ENCODE measurements at regions not wholly inside any gene's neighbourhood (a gene's known extent, or its start where the extent isn't known, plus 50 kb on each side); places are given as distances from the start of the nearest gene placed in this dataset.

DNA sequence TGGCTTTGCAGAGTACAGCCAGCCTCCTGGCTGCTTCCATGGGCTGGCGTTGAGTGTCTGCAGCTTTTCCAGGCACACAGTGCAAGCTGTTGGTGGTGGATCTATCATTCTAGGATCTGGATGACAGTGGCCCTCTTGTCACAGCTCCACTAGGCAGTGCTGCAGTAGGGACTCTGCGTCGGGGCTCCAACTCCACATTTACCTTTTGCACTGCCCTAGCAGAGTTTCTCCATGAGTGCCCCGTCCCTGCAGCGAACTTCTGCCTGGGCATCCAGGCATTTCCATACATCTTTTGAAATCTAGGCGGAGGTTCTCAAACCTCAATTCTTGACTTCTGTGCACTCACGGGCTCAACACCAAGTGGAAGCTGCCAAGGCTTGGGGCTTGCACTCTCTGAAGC lies 1697.3 kb upstream of the MIR17HG start:
- no peak overlapping the region for H3K4me3 ChIP-seq (ENCODE audit: low read depth, low read length)

DNA sequence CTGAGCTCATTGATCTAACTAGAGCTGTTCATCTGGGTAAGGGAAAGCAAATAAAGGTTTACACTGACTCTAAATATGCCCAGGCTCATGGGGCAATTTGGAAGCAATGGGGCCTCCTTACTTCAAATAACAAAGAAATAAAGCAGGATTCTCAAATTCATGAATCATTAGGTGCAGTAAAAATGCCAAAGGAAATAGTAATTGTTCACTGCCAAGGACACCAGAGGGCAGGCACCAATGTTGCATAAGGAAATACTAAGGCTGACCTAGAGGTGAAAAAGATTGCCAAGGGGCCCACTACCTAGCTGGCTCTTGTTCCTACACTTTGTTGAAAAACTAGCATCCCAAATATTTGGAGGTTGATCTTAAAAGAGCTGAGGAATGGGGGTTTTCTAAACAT lies 1686.7 kb upstream of the MIR17HG start:
- no peak overlapping the region for H3K4me3 ChIP-seq (ENCODE audit: low read depth, low read length)

DNA sequence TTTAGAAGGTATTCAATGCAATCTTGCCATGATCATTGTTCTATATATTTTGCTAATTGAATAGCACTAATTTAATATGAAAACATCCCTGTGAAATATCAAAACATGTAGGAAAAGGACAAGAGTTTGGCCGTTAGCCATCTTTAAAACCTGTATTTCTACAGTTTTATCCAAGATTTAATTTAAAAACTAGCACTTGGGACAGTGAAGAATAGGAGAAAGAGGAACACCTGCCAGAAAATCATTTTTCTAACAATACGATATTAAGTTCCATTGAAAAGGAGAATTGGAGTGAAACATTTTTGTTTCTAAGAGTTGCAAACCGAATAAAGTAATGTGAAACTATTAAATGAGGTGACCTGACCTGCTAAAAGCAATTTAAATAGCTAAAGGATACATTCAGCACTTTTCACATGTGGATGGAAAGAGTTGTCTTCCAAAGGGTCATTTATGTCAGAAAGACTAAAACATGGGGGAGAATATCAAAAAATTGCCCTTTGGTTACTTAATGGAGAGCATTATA lies 1673.6 kb upstream of the MIR17HG start:
- no peak overlapping the region for H3K4me3 ChIP-seq (ENCODE audit: low read depth, low read length)

DNA sequence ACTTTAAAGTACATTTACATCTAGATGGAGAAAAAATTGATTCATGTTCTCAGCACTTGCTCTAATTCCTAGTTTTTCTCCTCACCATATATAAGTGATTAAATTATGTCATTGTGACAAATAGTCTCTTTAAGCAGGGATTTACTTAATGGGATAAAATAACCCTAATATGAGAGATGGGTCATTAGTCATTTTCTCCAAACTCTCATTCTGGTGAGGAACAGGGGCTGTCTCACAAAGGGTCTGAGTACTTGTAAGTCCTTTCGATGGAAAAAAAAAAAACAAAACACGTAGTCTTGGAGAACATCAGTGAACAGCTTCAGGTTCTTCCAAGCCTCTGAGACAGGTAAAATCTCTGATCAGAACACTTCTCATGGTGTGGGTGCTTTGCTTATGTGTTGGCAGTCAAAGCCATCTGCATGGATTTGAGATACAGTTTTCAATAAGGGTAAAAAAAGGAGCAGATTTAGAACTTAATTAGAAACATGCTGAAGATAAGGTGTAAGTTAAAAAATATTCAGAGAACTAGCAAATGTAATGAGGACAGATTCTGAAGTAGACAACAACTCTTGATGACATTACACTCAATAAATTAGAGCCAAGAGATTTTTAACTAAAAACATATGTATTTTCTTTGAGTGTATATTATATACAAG lies 1668.9 kb upstream of the MIR17HG start:
- H3K4me3 ChIP-seq (ENCODE audit: low read depth, low read length) = no peak overlapping the region

DNA sequence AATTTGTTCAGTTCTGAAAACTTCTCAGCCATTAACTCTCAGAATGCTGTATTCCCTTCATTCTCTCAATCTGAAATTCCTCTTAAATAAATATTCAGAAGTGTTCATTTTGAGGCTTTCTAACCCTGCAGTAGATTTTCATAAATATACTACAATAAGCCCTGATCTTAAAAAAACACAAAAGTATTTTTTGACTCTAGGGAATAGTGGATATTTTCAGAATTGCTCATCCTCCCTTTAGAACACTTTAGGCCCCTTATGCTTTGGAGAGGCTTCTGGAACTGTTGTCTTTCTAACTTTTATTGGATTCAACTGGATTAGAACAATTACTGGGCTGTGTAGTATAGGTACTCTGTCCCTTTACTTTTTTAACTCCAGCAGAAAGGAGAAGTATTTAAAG lies 1662.6 kb upstream of the MIR17HG start:
- H3K4me3 ChIP-seq (ENCODE audit: low read depth, low read length) = no peak overlapping the region

DNA sequence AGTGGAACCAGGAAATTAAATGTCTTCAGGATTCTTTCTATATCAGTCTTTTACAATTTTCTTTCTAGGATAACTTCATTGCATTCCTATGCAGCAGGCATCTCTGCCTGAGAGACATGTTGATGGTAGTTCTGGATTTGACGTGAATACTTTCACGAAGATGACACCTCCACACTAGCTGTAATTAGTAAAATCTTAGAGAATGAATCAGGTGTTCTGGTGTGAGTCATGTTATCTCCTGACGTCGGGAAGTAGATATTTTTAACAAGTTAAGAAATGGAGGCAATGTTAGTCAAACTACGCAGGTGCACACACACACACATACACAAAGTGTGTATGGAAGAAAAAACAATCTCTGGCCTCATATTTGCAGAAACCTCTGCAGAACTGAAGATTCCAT lies 1661.3 kb upstream of the MIR17HG start:
- H3K4me3 ChIP-seq (ENCODE audit: low read depth, low read length) = no peak overlapping the region

DNA sequence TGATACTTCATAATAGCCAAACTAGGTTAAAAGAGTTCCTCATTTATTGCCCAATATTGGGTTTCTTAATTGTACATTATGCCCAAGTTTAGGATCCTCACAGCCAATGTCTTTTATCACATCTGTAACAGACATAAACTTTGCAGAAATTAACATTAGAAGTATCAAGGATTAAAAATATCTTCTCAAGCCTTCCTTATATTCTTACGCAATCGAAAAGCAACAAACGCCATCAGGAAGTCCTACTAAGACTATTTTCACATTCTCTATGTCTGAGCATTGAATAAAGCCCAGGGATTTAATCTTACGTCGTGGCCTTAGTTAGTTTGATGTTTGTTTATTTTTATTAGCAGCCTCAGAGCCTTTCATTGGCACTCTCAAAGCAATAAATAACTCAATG lies 1660.4 kb upstream of the MIR17HG start:
- H3K4me3 ChIP-seq (ENCODE audit: low read depth, low read length) = no peak overlapping the region

DNA sequence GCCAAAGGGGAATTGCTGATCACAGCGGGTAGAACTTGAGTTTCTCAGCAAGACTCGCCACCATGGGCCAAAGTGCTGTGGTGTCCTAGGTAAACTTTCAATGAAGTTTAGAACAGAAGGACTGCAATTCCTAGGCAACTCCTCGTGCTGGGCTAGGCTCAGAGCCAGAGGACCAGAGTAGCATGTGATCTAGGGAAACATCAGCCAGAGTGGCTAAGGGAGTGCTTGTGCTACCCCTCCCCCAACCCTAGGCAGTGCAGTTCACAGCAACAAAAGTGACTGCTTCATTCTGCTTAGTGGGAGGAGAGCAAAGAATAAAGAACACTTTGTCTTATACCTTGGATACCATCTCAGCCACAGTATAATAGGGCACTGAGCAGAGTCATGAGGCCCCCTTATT lies 1658.6 kb upstream of the MIR17HG start:
- no peak overlapping the region for H3K4me3 ChIP-seq (ENCODE audit: low read depth, low read length)

DNA sequence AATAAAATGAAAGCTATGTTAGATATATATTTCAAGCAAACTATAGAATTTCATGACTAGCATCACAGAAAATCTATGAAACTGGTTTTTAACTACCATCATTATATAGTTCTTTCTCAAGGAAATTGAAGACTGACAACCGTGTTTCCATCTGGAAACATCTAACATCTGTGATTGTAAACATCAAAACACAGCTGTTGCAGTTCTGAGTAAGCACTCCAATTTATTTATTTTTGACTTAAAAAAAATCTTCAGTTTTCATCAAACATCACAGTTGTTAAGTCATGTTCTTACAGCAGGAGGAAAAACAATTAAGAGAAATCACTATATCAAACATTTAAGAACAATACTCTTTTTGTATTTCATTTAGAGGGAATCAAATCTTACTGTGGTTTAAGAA lies 1653.0 kb upstream of the MIR17HG start:
- no peak overlapping the region for H3K4me3 ChIP-seq (ENCODE audit: low read depth, low read length)

DNA sequence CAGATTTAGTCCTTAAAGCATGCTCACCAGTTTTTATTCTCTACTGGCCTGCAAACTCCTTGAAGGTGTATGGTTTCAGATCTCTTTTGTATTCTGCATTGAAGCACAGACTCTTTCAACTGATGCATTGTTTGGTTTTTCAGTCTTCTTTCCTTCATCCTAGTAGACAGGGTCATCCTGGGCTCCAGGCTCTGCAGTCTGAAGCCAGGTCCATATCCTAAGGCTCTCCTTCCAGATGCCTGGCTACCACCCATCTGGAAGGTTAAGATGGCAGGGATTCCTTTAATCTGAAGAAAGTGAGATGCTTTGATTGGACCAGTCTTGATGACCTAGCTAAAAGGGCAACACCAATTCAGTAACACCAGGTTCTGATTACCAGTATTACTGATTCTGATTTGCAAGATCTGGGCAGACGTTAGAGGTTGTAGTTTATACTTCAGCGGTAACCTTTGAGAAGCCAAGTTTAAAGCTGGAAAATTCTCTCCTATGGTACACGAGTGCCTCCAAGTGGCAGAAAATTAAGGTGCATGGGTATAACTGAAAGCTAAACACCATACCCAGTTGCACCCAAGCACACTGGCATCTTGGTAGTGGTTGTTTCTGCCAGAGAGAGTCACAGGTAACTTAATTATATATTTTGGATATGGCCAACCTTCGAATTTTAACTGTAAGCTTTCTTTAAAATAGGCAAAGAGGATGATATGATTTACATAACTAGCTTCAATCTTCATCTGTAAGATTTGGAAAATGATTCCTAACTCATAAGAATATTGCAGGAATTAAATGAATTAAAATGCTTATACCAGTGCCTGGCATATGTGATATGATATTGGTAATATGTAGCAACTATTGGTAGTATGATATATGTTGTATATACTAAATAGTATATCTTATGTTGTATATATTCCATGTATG lies 1651.9 kb upstream of the MIR17HG start:
- no peak overlapping the region for H3K4me3 ChIP-seq (ENCODE audit: low read depth, low read length)

DNA sequence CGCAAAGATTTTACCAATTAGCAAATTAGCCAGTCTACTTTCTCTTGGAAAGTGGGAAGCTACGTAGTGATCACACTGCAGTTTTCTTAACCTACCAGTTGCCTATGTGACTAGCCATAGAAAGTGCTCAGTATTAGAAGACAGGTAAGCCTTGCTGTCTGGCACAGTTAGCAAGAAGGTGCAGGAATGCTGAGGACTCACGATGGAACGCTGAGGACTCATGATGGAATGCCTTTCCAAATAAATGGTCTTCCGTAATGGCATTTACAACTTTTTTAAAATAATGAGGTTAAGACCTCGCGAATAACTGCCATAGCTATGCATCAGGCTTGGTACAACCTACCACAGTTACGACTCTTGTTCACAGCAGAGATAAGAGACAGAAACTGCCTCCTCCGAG lies 1645.6 kb upstream of the MIR17HG start:
- no peak overlapping the region for H3K4me3 ChIP-seq (ENCODE audit: low read depth, low read length)

DNA sequence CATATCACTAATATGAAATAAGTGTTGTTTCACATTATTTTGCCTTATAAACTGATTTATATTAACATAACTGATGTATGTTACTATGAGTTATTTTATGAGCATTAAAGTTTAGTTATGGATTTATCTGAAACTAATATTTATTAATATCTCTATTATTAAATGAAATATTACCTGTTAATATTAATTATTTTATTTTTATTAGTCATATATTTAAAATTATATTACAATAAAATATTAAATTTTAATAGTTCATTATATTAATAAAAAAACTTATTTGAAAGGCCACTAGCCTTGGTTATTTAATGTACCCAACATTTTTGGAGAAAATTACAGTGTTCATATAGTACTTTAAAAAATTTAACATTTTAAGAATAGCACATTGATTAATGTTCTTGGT lies 1643.4 kb upstream of the MIR17HG start:
- no peak overlapping the region for H3K4me3 ChIP-seq (ENCODE audit: low read depth, low read length)

DNA sequence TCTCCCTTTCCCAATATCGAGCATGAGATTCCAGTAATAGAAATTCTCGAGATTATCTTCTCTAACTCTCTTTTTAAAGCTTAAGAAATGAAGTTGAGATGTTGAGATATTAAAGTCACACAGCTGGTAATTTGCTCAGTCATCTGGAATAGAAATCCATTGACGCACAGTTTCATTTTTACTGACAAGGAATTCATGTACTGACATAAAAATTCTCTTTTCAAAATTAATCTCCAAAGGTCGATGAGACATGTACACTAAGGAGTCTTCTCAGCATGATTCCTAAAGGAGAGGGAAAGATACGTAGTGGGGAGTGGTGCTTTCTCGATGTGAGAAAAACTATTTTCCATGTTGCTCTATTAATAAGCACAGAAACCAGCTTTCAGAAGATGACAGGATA lies 1639.5 kb upstream of the MIR17HG start:
- no peak overlapping the region for H3K4me3 ChIP-seq (ENCODE audit: low read depth, low read length)

DNA sequence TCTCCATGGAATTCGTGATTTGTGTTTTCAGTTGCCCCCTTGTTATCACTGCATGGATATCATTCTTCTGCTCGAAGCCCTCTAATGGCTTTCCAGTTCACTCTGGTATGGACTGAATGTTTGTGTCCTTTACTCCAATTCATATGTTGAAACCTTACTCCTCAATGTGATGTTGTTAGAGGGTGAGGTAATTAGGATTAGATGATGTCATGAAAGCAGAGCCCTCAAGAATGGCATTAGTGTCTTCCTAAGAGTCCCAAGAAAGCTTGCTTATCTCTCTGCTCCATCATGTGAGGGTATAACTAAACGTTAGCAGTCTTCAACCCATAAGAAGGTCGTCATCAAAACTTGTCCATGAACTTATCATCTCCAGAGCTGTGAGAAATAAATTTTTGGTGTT lies 1626.3 kb upstream of the MIR17HG start:
- no peak overlapping the region for H3K4me3 ChIP-seq (ENCODE audit: low read depth, low read length)

DNA sequence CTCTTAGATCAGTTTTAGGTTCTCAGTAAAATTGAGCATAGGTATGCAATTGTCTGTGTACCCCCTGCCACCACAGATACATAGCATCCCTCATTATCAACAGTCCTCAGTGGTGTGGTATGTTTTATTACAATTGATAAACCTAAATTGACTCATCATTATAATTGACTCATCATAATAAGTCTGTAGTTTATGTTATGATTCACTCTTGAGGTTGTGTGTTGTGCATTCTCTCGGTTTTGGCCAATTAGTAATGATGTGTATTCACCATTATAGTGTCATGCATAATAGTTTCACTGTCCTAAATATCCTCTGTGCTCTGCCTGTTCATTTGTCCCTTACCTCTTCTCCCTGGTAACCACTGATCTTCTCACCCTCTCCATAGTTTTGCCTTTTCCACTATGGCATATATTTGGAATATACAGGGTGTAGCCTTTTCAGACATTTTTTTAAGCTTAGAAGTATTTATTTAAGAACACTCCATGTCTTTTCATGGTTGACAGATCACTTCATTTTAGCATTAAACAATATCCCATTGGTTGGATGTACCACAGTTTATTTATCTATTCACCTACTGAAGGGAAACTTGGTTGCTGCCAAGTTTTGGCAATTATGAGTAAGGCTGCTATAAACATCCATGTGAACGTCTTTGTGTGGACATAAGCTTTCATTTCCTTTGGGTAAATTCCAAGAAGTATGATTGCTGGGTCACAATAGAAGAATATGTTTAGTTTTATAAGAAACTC lies 1620.6 kb upstream of the MIR17HG start:
- no peak overlapping the region for H3K4me3 ChIP-seq (ENCODE audit: low read depth, low read length)

DNA sequence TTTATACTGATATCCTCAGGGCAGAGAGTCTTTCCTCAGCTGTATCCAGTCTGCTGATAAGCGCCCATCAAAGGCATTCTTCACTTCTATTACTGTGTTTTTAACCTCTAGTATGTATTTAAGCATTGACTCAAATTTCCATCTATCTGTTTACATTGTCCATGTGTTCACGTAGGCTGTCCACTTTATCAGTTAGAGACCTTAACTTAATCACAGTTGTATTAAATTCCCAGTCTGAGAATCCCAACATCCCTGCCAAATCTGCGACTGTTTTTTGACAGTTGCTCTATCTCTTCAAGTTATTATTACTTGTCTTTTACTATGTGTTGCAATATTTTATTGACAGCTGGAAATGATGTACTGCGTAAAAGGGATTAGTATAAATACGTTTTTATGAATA lies 1613.7 kb upstream of the MIR17HG start:
- no peak overlapping the region for H3K4me3 ChIP-seq (ENCODE audit: low read depth, low read length)

DNA sequence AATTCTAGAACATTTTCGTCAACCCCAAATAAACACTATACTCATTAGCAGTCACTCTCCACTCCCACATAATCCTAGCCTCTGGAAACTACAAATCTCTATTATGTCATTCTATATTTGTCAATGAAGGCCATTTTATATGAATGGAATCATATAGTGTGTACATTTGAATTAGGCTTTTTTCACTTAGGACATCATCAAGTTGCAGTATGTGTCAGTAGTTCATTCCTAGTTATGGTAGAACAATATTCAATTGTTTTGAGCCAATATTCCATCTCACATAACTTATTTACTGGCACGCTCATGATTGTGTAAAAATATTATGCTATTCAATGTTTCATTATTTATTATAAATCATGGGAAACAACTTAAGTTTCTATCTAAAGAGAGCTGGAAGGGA lies 1610.4 kb upstream of the MIR17HG start:
- no peak overlapping the region for H3K4me3 ChIP-seq (ENCODE audit: low read depth, low read length)

DNA sequence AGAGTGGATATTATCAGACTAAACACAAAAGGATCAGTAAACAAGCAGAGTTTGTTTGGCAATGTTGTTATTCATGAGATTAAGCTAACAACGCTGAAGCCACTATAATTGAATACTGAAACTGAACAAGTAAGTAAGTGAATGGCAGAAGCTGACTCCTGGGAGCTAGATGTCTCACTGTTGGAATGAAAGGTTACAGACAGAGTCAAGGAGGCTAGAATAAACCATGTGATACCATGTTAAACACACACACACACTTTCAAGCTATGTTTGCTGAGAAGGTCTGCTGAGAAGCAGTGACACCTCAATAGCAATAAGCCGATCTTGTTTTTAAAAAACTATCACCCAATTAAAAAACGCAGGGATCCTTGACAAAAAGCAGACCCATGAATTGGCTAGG lies 1609.4 kb upstream of the MIR17HG start:
- no peak overlapping the region for H3K4me3 ChIP-seq (ENCODE audit: low read depth, low read length)

DNA sequence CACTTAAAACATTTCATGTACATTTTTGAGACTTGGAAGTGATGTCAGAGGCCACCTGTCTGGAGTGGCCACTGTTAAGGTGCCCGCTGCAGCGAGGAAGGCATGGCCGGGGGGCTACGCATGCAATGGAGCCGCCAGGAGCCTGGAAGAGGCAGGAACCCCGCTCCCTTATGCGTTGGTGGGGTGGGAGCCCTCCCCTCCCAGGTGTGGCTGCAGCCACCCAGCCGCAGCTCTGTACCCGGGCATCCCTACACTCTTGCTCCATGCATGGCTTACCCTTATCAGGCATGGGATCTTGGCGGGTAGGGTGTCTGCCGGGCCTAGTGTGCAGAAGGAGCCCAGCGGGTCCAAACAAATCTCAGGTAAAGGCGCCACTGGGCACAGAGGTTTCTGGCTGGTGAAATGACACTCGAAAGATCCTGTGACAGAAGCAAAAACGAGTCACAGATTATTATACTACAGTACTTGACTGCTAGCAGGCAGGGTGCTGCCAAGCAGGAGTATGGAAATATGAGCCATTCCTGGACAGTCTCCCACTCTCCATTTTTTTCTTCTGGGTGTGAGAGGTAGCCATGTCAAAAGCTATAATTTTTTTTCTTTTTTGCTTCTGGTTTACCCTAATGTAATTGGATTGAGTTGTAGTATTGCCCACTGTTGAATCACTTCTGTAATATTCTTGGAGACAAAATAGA lies 1606.3 kb upstream of the MIR17HG start:
- no peak overlapping the region for H3K4me3 ChIP-seq (ENCODE audit: low read depth, low read length)

DNA sequence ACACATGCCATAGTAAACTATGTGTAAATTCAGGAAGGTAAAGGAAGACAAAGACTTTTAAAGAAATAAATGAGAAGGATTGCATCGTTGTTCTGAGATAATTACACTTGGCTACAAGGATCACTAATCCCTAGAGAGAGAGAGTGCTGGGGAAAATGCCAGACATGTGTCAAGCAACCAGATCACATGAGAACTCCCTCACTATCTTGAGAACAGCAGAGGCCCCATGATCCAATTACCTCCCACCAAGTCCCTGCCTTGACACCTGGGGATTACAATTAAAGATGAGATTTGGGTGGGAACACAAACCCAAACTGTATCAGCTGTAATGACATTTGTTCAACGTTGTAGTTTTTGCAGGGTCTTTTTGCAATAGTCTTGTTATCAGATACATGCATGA lies 1600.9 kb upstream of the MIR17HG start:
- no peak overlapping the region for H3K4me3 ChIP-seq (ENCODE audit: low read depth, low read length)

DNA sequence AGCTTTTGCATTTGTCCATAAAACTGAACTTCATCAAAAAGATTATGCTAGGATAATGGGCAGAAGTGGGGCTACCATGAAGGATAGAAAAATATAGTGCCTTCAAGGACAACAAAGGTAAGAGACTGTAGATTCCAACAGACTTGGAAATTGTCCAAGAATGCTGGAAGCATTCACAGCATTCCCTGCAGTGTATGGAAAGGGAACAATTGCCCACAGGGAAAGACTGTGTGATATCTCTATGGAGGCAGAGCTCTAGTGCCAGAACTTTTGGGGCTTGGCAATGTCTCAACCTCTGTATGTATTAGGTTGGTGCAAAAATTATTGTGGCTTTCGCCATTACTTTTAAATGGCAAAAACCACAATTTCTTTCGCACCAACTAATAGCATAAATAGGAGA lies 1598.8 kb upstream of the MIR17HG start:
- H3K4me3 ChIP-seq (ENCODE audit: low read depth, low read length) = no peak overlapping the region

Measured in iPS-11a (cell line).